ENCODE measurements at regions not wholly inside any gene's neighbourhood (a gene's known extent, or its start where the extent isn't known, plus 50 kb on each side); places are given as distances from the start of the nearest gene placed in this dataset.

- DNase-seq = no peak
Observed at GRCh38 chr16:86150641-86151238, 251.8 kb downstream of the IRF8 start.

GRCh38 chr16:86151239-86151851 lies 252.4 kb downstream of the IRF8 start:
- no peak for DNase-seq

GRCh38 chr16:86156155-86156554 lies 257.2 kb downstream of the IRF8 start:
- no peak for DNase-seq

- DNase-seq = peak; percentile 54
Observed at GRCh38 chr16:86157616-86158247, 258.8 kb downstream of the IRF8 start.

GRCh38 chr16:86158688-86159360 lies 259.9 kb downstream of the IRF8 start:
- no peak for DNase-seq

- DNase-seq = no peak
Observed at GRCh38 chr16:86165479-86165878, 266.5 kb downstream of the IRF8 start.

GRCh38 chr16:86166414-86166813 lies 267.5 kb downstream of the IRF8 start:
- DNase-seq = no peak

GRCh38 chr16:86167061-86167460 lies 268.1 kb downstream of the IRF8 start:
- DNase-seq = no peak

GRCh38 chr16:86170720-86171119 lies 271.8 kb downstream of the IRF8 start:
- DNase-seq = no peak

- no peak for DNase-seq
Observed at GRCh38 chr16:86171329-86171728, 272.4 kb downstream of the IRF8 start.

GRCh38 chr16:86175816-86176215 lies 276.9 kb downstream of the IRF8 start:
- no peak for DNase-seq

GRCh38 chr16:86176462-86176861 lies 277.5 kb downstream of the IRF8 start:
- DNase-seq = no peak

- DNase-seq = no peak
Observed at GRCh38 chr16:86180244-86180643, 281.3 kb downstream of the IRF8 start.

GRCh38 chr16:86180780-86181179 lies 281.8 kb downstream of the IRF8 start:
- no peak for DNase-seq

GRCh38 chr16:86181526-86181925 lies 282.6 kb downstream of the IRF8 start:
- no peak for DNase-seq

GRCh38 chr16:86184185-86184584 lies 285.2 kb downstream of the IRF8 start:
- DNase-seq = no peak

GRCh38 chr16:86185089-86185488 lies 286.1 kb downstream of the IRF8 start:
- no peak for DNase-seq

- DNase-seq = no peak
Observed at GRCh38 chr16:86186313-86186712, 287.4 kb downstream of the IRF8 start.

- no peak for DNase-seq
Observed at GRCh38 chr16:86189934-86190333, 291.0 kb downstream of the IRF8 start.

- no peak for DNase-seq
Observed at GRCh38 chr16:86191663-86192062, 292.7 kb downstream of the IRF8 start.

- no peak for DNase-seq
Observed at GRCh38 chr16:86193528-86194193, 294.7 kb downstream of the IRF8 start.

- DNase-seq = no peak
Observed at GRCh38 chr16:86195863-86196630, 297.1 kb downstream of the IRF8 start.
